NCI-H510A (cell line): ENCODE measurements at regions not wholly inside any gene's neighbourhood (a gene's known extent, or its start where the extent isn't known, plus 50 kb on each side); places are given as distances from the start of the nearest gene placed in this dataset.
A peak's percentile ranks its signal among the peaks of the same experiment; 100 is the strongest.

Source experiments
- DNase-seq: peaks from one replicate; lab custom pipeline; 2025; lab: John Stamatoyannopoulos, UW

GRCh38 chr2:43129676-43130547 lies 96.5 kb downstream of the ZFP36L2 start:
- no peak for DNase-seq

- no peak for DNase-seq
These were observed 97.8 kb downstream of the ZFP36L2 start for GRCh38 chr2:43128559-43128955.

GRCh38 chr2:43127941-43128558 lies 98.4 kb downstream of the ZFP36L2 start:
- no peak for DNase-seq

- peak; percentile 12 for DNase-seq
These were observed 99.0 kb downstream of the ZFP36L2 start for GRCh38 chr2:43127208-43127940.

DNA sequence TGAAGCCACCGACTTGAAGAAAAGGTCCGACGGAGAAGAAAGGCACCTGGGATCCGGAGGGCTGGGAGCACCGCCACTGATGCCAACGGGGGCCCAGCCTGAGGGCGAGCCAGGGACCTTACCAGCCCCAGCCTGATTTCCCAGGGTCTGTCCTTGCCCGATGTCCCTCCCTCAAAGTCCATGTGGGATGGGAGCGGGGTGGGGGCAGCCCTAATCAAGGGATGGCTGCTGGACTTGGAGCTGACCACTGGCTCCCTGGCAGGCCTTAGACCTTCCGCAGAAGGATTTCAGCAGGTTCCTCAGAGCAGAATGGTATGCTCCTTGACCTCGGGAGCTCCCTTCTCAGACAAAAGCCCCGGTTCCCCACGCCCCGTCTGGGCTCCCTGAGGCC lies 99.6 kb downstream of the ZFP36L2 start:
- DNase-seq = no peak

DNA sequence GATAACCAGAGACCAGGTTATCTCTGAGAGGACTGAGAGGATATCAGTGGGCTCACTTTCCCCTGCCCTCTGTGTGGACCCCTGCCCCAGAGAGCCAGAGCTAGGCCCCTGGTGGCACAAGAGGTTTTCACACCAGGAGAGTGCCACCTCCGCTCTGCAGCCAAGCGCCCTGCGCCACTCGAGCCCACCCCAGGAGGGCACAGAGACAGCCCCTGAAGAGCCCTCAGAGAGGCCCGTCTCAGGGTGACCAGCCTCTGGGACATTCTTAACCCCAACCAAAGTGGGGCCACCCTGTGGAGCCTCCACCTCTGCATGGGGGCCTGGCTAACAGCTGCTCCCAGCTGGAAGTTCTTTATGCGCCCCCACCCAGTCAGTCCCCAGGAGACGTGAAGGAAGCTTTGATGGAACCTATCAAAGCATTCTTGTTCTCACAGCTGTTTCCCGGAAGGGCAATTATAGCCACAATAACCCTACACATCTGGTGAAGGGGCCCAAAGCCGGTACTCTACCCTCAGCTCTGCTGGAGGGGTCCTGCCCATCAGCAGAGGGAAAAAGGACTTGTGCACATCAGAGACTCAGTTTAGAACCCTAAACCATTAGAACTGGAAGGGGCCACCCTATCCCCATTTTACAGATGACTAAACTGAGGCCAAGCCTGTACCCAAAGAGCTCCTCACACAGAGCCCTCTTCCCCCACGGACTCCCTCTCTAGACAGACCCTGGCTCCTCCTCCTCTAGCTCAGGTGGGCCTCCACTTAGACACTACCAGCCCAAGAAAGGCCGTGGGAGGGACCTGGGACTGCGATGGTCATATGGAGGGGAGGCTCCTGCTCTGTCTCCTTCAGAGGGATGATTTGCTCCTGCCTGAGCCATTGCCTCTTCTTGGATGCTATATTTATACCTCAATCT lies 101.1 kb downstream of the ZFP36L2 start:
- DNase-seq = no peak

GRCh38 chr2:43124687-43125057 lies 101.7 kb downstream of the ZFP36L2 start:
- no peak for DNase-seq

DNA sequence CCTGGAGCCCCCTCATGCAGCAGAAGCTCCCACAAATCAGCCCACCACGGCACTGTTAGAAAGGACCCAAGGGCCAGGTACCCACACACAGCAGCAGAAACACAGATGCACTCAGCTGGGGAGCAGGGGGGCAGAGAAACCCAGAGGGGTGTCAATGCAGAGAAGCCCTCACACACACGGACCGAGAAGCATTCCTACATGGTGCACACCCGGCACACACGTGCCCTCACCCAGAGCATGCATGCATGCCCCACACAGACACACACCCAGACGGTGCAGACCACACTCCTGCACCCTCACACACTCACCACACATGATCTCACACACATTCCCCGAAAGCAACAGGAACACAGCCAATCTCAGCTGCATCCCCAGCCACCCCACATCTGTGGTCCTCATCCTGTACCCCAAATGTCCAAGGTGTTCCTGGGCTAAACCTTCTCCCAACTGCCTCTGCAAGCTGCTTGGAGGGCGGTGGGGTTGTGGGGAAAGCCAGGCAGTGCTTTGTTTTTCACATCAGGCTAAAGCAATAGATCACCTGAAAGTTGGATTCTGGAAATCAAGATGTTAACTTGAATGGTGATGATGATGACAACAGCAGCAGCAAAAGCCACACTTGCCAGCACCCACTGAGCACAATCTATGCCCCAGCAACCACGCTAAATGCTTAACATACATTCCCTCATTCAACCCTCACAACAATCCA lies 102.3 kb downstream of the ZFP36L2 start:
- DNase-seq = no peak

GRCh38 chr2:43123486-43123885 lies 102.9 kb downstream of the ZFP36L2 start:
- no peak for DNase-seq

- DNase-seq = no peak
These were observed 103.4 kb downstream of the ZFP36L2 start for GRCh38 chr2:43123028-43123427.

- no peak for DNase-seq
These were observed 104.7 kb downstream of the ZFP36L2 start for GRCh38 chr2:43121580-43122314.

DNA sequence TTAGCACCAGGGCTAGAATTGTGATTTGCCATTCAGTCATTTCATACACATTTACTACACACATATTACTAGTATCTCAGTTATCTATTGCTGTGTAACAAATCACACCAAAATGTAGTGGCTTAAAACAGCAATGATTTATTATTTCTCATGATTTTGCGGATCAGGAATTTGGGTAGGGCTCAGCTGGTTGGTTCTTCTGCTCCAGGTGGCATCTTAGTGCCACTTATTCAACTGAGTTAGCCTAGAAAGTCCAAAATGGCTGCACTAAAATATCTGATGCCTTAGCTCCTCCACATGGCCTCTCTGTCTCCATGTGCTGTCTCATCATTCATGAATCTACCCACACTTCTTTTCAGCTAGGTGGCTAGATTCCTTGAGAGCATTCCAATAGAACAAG lies 107.1 kb downstream of the ZFP36L2 start:
- no peak for DNase-seq

GRCh38 chr2:43117521-43118143 lies 108.8 kb downstream of the ZFP36L2 start:
- no peak for DNase-seq

DNA sequence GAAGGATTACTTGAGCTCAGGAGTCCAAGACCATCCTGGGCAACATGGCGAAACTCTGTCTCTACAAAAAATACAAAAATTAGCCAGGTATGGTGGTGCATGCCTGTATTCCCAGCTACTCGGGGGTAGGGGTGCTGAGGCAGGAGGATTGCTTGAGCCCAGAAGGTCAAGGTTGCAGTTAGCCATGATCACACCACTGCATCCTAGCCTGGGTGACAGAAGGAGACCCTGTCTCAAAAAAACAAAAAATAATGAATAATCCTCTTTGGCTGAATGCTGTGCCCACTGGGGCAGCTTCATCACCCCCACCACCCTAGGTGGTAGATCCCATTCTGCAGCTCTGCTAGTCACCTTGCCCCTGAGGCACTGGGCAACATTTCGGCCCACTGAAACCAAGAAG lies 109.4 kb downstream of the ZFP36L2 start:
- no peak for DNase-seq

GRCh38 chr2:43115881-43116280 lies 110.5 kb downstream of the ZFP36L2 start:
- no peak for DNase-seq

DNA sequence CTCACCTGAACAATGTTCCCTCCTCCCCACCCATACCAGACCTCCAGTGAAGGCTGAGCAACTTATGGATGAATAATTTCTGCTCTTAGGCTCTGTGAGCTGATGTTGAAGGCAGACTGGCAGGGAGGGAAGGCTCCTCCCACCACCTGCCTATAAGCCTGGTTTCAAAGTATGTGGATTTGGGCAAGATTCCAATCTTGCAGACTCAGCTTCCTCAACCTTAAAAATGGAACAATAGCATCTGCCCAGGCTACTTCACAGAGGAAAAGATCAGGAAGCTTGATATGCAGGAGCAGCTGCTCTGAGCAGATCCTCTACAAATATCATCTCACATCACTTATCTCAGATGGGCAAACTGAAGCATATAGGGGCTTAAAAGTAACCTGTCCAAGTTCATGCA lies 112.2 kb downstream of the ZFP36L2 start:
- no peak for DNase-seq

- DNase-seq = no peak
These were observed 114.4 kb downstream of the ZFP36L2 start for GRCh38 chr2:43111788-43112554.

DNA sequence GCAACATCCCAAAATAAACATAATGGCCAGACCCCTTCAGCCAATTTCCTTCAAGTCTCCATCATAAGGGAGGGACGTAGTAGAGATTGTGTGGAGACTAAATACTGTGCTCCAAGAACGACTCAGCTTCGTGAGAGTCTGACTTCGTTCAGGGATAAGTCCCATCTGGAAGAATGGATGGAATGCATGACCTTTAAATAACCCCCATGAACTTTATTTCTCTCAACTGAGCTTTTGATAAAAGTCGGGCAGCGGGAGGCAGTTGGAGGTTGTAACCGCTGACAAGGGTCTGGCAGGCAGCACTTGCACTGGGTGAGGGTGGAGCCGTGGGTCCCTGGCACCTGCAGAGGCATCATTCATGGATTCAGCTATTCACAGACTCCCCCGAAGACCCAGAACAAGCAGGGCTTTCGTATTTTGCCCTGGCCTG lies 115.9 kb downstream of the ZFP36L2 start:
- no peak for DNase-seq

DNA sequence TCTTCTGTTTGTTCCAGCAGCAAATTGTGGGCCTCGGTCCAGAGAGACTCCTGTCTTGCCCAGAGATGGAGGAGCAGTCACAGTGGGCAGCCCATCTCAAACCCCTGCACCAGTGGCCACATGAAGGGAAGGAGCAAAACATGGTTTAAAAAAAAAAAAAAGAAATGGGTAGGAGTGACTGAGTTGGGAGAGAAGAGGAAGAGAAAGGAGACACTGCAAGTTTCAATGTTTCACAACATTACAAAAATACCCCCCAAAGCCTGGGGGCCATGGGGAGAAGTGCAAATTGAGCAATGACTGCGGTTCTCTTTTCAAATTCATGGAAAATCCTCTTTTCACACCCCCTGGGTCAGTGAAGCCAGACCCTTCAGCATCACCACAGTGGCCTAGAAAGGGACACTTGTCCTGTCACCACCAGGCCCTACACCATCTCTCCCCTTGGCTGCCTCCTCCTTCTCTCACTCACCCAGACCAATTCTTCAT lies 117.1 kb downstream of the ZFP36L2 start:
- no peak for DNase-seq
